GM23338 (cell line): ENCODE measurements at regions not wholly inside any gene's neighbourhood (a gene's known extent, or its start where the extent isn't known, plus 50 kb on each side); places are given as distances from the start of the nearest gene placed in this dataset.

Source experiments
- ATAC-seq: fragments of 200-7000 bp; cut with Tn5 transposase; 3 replicates; pipeline ENCODE4 v1.9.1; 2020
- DNase-seq: peaks from one replicate; pipeline ENCODE4 v3.0.0-alpha.2; 2015; ENCODE audit warnings: low spot score
- H2AFZ ChIP-seq: fragments of 200-600 bp; sonication (generic); 2 replicates; pipeline ENCODE4 v1.8.0; 2016; ENCODE audit warnings: antibody characterized with exemption, mild to moderate bottlenecking, moderate library complexity
- H3F3A ChIP-seq: fragments of 200-600 bp; sonication (generic); replicated peaks from 2 replicates; pipeline ENCODE4 v1.8.0; 2017; ENCODE audit warnings: antibody characterized with exemption, mixed run types, low read depth
- H3K27ac ChIP-seq: fragments of 200-600 bp; sonication (generic); 2 replicates; pipeline ENCODE4 v1.6.1; 2016; ENCODE audit warnings: low read depth
- H3K27me3 ChIP-seq: fragments of 200-600 bp; sonication (generic); 2 replicates; pipeline ENCODE4 v1.8.0; 2016; ENCODE audit warnings: mild to moderate bottlenecking, mixed run types, moderate library complexity; ENCODE audit not compliant: insufficient read depth
- H3K36me3 ChIP-seq: fragments of 200-600 bp; sonication (generic); 2 replicates; pipeline ENCODE4 v1.8.0; 2016; ENCODE audit warnings: mild to moderate bottlenecking; ENCODE audit not compliant: insufficient read depth
- H3K4me1 ChIP-seq: fragments of 200-600 bp; sonication (generic); 2 replicates; pipeline ENCODE4 v1.8.0; 2016; ENCODE audit warnings: mild to moderate bottlenecking, moderate library complexity; ENCODE audit not compliant: insufficient read depth
- H3K4me2 ChIP-seq: fragments of 200-600 bp; sonication (generic); 2 replicates; pipeline ENCODE4 v1.7.1; 2017; ENCODE audit warnings: mixed run types
- H3K4me3 ChIP-seq: fragments of 200-600 bp; sonication (generic); 2 replicates; pipeline ENCODE4 v1.6.1; 2016; ENCODE audit warnings: mixed run types
- H3K79me2 ChIP-seq: fragments of 200-600 bp; sonication (generic); replicated peaks from 2 replicates; pipeline ENCODE4 v1.8.0; 2017; ENCODE audit warnings: mild to moderate bottlenecking; ENCODE audit not compliant: insufficient read depth
- H3K9me2 ChIP-seq: fragments of 200-600 bp; sonication (generic); 2 replicates; pipeline ENCODE4 v1.8.0; 2017; ENCODE audit not compliant: insufficient read depth
- H4K20me1 ChIP-seq: fragments of 200-600 bp; sonication (generic); replicated peaks from 2 replicates; pipeline ENCODE4 v1.8.0; 2017; ENCODE audit warnings: mild to moderate bottlenecking; ENCODE audit not compliant: insufficient read depth
- H3K27ac Mint-ChIP-seq: 2 replicates; pipeline ENCODE4 v1.8.0; 2020; ENCODE audit warnings: inconsistent platforms, mild to moderate bottlenecking, moderate library complexity, mixed read lengths
- H3K27me3 Mint-ChIP-seq: 3 replicates; pipeline ENCODE4 v1.8.0; 2022; ENCODE audit warnings: low read depth, mild to moderate bottlenecking, moderate library complexity, mixed read lengths, inconsistent platforms; ENCODE audit not compliant: insufficient read depth, poor library complexity
- H3K36me3 Mint-ChIP-seq: 3 replicates; pipeline ENCODE4 v1.8.0; 2021; ENCODE audit warnings: low read depth, mild to moderate bottlenecking, inconsistent platforms, moderate library complexity, mixed read lengths
- H3K4me1 Mint-ChIP-seq: 3 replicates; pipeline ENCODE4 v1.8.0; 2020; ENCODE audit warnings: mild to moderate bottlenecking, inconsistent platforms, mixed read lengths
- H3K4me3 Mint-ChIP-seq: 3 replicates; pipeline ENCODE4 v1.8.0; 2021; ENCODE audit warnings: moderate library complexity, mild to moderate bottlenecking, inconsistent platforms, mixed read lengths
- H3K9me3 Mint-ChIP-seq: 3 replicates; pipeline ENCODE4 v1.8.0; 2020; ENCODE audit warnings: moderate library complexity, mild to moderate bottlenecking, inconsistent platforms, mixed read lengths
- CREB1 ChIP-seq: fragments of 250-450 bp; sonication (Bioruptor Pico); IDR thresholded peaks from 2 replicates; pipeline ENCODE4 v1.5.0; 2020; ENCODE audit warnings: low read depth, mild to moderate bottlenecking, moderate library complexity
- EZH2 ChIP-seq: fragments of 200-600 bp; sonication (generic); IDR thresholded peaks from one replicate; pipeline ENCODE4 v1.8.0; 2017; ENCODE audit warnings: antibody characterized with exemption, mild to moderate bottlenecking, low read depth; ENCODE audit not compliant: unreplicated experiment
- EZH2phosphoT487 ChIP-seq: fragments of 200-600 bp; sonication (generic); IDR thresholded peaks from one replicate; pipeline ENCODE4 v1.8.1; 2018; ENCODE audit warnings: antibody characterized with exemption; ENCODE audit not compliant: unreplicated experiment
- JUNB ChIP-seq: IDR thresholded peaks from one replicate; pipeline ENCODE4 v1.6.1; 2016; ENCODE audit warnings: antibody characterized with exemption; ENCODE audit not compliant: unreplicated experiment
- NANOG ChIP-seq: IDR thresholded peaks from 2 replicates; pipeline ENCODE4 v1.6.1; 2016; ENCODE audit warnings: antibody characterized with exemption, borderline replicate concordance
- POLR2AphosphoS5 ChIP-seq: IDR thresholded peaks from 2 replicates; pipeline ENCODE4 v1.6.1; 2016; ENCODE audit warnings: antibody characterized with exemption, low read depth
- STAT1 ChIP-seq: IDR thresholded peaks from one replicate; pipeline ENCODE4 v1.6.1; 2016; ENCODE audit warnings: antibody characterized with exemption; ENCODE audit not compliant: unreplicated experiment
- ZNF114 ChIP-seq: fragments of 250-450 bp; sonication (Bioruptor Pico); IDR thresholded peaks from 2 replicates; pipeline ENCODE4 v1.5.0; 2020; ENCODE audit warnings: mild to moderate bottlenecking, moderate library complexity
- ZNF331 ChIP-seq: fragments of 250-450 bp; sonication (Bioruptor Pico); IDR thresholded peaks from 2 replicates; pipeline ENCODE4 v1.5.0; 2020; ENCODE audit warnings: low read depth, mild to moderate bottlenecking, moderate library complexity
- TF ChIP-seq, protein P1 (sequence below): IDR thresholded peaks from one replicate; pipeline ENCODE4 v1.6.1; 2018; ENCODE audit warnings: antibody characterized with exemption; ENCODE audit not compliant: unreplicated experiment
- TF ChIP-seq, protein P2 (sequence below): IDR thresholded peaks from 2 replicates; pipeline ENCODE4 v1.6.1; 2016; ENCODE audit warnings: antibody characterized with exemption
- TF ChIP-seq, protein P3 (sequence below), 2 experiments: fragments of 200-600 bp in 1 of 2; sonication (generic) in 1 of 2; conservative IDR thresholded peaks; 2 replicates each; pipeline versions ENCODE4 v1.5.1 to v1.6.1; 2016 to 2017; ENCODE audit warnings: antibody characterized with exemption in 2 of 2, low read depth in 2 of 2, mild to moderate bottlenecking in 2 of 2, moderate library complexity in 1 of 2
- TF ChIP-seq, protein P4 (sequence below): fragments of 250-450 bp; sonication (Bioruptor Pico); IDR thresholded peaks from 2 replicates; pipeline ENCODE4 v1.5.0; 2020; ENCODE audit warnings: mild to moderate bottlenecking, moderate library complexity

DNA sequence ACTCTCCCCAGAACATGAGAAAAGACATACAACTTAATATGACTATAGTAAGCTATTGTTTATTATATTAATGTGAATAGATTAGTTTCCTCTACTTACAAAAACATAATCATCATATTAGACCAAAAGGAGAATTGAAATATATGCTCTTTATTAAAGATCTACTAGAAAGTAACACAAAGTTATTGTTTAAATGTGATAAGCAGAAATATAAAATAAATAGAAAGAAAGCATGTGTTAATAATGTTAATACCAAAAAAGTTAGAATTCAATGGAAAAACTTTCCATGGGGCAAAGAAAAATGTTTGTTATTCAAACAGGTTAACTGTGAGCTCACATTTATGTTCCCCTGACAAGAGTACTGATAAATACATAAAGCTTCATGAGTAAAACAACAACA, 421.4 kb upstream of the UBE2E3 start:
- H3K4me2 ChIP-seq: no peak overlapping the region
- H3K79me2 ChIP-seq: no peaks in the 10 kb centered on the region
- ATAC-seq: no peak
- H3K4me1 Mint-ChIP-seq: no peaks in the 10 kb centered on the region
- no peaks in the 10 kb centered on the region for H3K36me3 Mint-ChIP-seq
- H3K9me3 Mint-ChIP-seq: no peaks in the 10 kb centered on the region
- no peaks in the 10 kb centered on the region for H3K4me1 ChIP-seq
- H3F3A ChIP-seq: no peaks in the 10 kb centered on the region
- H3K27ac Mint-ChIP-seq: no peak overlapping the region
- H3K27me3 Mint-ChIP-seq: no peaks in the 10 kb centered on the region
- no peak for DNase-seq
- no peak overlapping the region for H2AFZ ChIP-seq
- no peak overlapping the region for H3K27ac ChIP-seq
- no peak overlapping the region for H3K4me3 ChIP-seq
- TF ChIP-seq JUNB (no peak), EZH2 (no peak), ZNF331 (CRISPR knock-in tag) (no peak), NANOG (no peak), ZNF114 (no peak), EZH2phosphoT487 (no peak), CREB1 (CRISPR knock-in tag) (no peak), STAT1 (no peak), POLR2AphosphoS5 (no peak)
- TF ChIP-seq, protein P1, sequence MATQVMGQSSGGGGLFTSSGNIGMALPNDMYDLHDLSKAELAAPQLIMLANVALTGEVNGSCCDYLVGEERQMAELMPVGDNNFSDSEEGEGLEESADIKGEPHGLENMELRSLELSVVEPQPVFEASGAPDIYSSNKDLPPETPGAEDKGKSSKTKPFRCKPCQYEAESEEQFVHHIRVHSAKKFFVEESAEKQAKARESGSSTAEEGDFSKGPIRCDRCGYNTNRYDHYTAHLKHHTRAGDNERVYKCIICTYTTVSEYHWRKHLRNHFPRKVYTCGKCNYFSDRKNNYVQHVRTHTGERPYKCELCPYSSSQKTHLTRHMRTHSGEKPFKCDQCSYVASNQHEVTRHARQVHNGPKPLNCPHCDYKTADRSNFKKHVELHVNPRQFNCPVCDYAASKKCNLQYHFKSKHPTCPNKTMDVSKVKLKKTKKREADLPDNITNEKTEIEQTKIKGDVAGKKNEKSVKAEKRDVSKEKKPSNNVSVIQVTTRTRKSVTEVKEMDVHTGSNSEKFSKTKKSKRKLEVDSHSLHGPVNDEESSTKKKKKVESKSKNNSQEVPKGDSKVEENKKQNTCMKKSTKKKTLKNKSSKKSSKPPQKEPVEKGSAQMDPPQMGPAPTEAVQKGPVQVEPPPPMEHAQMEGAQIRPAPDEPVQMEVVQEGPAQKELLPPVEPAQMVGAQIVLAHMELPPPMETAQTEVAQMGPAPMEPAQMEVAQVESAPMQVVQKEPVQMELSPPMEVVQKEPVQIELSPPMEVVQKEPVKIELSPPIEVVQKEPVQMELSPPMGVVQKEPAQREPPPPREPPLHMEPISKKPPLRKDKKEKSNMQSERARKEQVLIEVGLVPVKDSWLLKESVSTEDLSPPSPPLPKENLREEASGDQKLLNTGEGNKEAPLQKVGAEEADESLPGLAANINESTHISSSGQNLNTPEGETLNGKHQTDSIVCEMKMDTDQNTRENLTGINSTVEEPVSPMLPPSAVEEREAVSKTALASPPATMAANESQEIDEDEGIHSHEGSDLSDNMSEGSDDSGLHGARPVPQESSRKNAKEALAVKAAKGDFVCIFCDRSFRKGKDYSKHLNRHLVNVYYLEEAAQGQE: no peak
- TF ChIP-seq, protein P2, sequence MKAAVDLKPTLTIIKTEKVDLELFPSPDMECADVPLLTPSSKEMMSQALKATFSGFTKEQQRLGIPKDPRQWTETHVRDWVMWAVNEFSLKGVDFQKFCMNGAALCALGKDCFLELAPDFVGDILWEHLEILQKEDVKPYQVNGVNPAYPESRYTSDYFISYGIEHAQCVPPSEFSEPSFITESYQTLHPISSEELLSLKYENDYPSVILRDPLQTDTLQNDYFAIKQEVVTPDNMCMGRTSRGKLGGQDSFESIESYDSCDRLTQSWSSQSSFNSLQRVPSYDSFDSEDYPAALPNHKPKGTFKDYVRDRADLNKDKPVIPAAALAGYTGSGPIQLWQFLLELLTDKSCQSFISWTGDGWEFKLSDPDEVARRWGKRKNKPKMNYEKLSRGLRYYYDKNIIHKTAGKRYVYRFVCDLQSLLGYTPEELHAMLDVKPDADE: no peak
- TF ChIP-seq, protein P3, sequence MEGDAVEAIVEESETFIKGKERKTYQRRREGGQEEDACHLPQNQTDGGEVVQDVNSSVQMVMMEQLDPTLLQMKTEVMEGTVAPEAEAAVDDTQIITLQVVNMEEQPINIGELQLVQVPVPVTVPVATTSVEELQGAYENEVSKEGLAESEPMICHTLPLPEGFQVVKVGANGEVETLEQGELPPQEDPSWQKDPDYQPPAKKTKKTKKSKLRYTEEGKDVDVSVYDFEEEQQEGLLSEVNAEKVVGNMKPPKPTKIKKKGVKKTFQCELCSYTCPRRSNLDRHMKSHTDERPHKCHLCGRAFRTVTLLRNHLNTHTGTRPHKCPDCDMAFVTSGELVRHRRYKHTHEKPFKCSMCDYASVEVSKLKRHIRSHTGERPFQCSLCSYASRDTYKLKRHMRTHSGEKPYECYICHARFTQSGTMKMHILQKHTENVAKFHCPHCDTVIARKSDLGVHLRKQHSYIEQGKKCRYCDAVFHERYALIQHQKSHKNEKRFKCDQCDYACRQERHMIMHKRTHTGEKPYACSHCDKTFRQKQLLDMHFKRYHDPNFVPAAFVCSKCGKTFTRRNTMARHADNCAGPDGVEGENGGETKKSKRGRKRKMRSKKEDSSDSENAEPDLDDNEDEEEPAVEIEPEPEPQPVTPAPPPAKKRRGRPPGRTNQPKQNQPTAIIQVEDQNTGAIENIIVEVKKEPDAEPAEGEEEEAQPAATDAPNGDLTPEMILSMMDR (conservative IDR thresholded peaks at IDR 0.05; ENCODE audit: low read depth in 2 of 2): no peak
- TF ChIP-seq, protein P4, sequence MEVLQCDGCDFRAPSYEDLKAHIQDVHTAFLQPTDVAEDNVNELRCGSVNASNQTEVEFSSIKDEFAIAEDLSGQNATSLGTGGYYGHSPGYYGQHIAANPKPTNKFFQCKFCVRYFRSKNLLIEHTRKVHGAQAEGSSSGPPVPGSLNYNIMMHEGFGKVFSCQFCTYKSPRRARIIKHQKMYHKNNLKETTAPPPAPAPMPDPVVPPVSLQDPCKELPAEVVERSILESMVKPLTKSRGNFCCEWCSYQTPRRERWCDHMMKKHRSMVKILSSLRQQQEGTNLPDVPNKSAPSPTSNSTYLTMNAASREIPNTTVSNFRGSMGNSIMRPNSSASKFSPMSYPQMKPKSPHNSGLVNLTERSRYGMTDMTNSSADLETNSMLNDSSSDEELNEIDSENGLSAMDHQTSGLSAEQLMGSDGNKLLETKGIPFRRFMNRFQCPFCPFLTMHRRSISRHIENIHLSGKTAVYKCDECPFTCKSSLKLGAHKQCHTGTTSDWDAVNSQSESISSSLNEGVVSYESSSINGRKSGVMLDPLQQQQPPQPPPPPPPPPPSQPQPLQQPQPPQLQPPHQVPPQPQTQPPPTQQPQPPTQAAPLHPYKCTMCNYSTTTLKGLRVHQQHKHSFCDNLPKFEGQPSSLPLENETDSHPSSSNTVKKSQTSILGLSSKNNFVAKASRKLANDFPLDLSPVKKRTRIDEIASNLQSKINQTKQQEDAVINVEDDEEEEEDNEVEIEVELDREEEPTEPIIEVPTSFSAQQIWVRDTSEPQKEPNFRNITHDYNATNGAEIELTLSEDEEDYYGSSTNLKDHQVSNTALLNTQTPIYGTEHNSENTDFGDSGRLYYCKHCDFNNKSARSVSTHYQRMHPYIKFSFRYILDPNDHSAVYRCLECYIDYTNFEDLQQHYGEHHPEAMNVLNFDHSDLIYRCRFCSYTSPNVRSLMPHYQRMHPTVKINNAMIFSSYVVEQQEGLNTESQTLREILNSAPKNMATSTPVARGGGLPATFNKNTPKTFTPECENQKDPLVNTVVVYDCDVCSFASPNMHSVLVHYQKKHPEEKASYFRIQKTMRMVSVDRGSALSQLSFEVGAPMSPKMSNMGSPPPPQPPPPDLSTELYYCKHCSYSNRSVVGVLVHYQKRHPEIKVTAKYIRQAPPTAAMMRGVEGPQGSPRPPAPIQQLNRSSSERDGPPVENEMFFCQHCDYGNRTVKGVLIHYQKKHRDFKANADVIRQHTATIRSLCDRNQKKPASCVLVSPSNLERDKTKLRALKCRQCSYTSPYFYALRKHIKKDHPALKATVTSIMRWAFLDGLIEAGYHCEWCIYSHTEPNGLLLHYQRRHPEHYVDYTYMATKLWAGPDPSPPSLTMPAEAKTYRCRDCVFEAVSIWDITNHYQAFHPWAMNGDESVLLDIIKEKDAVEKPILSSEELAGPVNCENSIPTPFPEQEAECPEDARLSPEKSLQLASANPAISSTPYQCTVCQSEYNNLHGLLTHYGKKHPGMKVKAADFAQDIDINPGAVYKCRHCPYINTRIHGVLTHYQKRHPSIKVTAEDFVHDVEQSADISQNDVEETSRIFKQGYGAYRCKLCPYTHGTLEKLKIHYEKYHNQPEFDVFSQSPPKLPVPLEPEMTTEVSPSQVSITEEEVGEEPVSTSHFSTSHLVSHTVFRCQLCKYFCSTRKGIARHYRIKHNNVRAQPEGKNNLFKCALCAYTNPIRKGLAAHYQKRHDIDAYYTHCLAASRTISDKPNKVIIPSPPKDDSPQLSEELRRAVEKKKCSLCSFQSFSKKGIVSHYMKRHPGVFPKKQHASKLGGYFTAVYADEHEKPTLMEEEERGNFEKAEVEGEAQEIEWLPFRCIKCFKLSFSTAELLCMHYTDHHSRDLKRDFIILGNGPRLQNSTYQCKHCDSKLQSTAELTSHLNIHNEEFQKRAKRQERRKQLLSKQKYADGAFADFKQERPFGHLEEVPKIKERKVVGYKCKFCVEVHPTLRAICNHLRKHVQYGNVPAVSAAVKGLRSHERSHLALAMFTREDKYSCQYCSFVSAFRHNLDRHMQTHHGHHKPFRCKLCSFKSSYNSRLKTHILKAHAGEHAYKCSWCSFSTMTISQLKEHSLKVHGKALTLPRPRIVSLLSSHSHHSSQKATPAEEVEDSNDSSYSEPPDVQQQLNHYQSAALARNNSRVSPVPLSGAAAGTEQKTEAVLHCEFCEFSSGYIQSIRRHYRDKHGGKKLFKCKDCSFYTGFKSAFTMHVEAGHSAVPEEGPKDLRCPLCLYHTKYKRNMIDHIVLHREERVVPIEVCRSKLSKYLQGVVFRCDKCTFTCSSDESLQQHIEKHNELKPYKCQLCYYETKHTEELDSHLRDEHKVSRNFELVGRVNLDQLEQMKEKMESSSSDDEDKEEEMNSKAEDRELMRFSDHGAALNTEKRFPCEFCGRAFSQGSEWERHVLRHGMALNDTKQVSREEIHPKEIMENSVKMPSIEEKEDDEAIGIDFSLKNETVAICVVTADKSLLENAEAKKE (CRISPR knock-in tag): no peak
- no peaks in the 10 kb centered on the region for H3K36me3 ChIP-seq
- H3K27me3 ChIP-seq: no peaks in the 10 kb centered on the region
- H3K9me2 ChIP-seq: peaks cover 6% of the 10 kb centered on the region; the same call in 1 of the 2 replicates
- no peaks in the 10 kb centered on the region for H4K20me1 ChIP-seq
- H3K4me3 Mint-ChIP-seq: no peak overlapping the region
